H9 (cell line): ENCODE measurements at regions not wholly inside any gene's neighbourhood (a gene's known extent, or its start where the extent isn't known, plus 50 kb on each side); places are given as distances from the start of the nearest gene placed in this dataset.

Source experiments
- DNase-seq: peaks from one replicate; pipeline ENCODE4 v3.0.0-alpha.2; 2017
- H2AFZ ChIP-seq: one replicate; pipeline ENCODE4 v1.6.1; 2013; ENCODE audit warnings: mild to moderate bottlenecking, low read length, control low read depth, moderate library complexity
- H2AK5ac ChIP-seq: 2 replicates; pipeline ENCODE4 v1.6.1; 2013; ENCODE audit warnings: low read length, control low read depth, mixed read lengths; ENCODE audit not compliant: insufficient read length
- H2BK120ac ChIP-seq: one replicate; pipeline ENCODE4 v1.6.1; 2013; ENCODE audit warnings: low read depth, mild to moderate bottlenecking, low read length, control low read depth, inconsistent platforms; ENCODE audit not compliant: poor library complexity, severe bottlenecking
- H2BK12ac ChIP-seq: 2 replicates; pipeline ENCODE4 v1.6.1; 2013; ENCODE audit warnings: low read length, control low read depth, mixed read lengths, low read depth; ENCODE audit not compliant: insufficient read length
- H2BK15ac ChIP-seq: 2 replicates; pipeline ENCODE4 v1.6.1; 2013; ENCODE audit warnings: low read depth, low read length, control low read depth
- H2BK20ac ChIP-seq: one replicate; pipeline ENCODE4 v1.6.1; 2013; ENCODE audit warnings: low read depth, mild to moderate bottlenecking, low read length, control low read depth, inconsistent platforms; ENCODE audit not compliant: poor library complexity, severe bottlenecking
- H2BK5ac ChIP-seq: 2 replicates; pipeline ENCODE4 v1.6.1; 2013; ENCODE audit warnings: low read length, control low read depth, mixed read lengths; ENCODE audit not compliant: insufficient read length
- H3K14ac ChIP-seq: 2 replicates; pipeline ENCODE4 v1.6.1; 2013; ENCODE audit warnings: low read length, control low read depth; ENCODE audit not compliant: insufficient read depth
- H3K18ac ChIP-seq: 2 replicates; pipeline ENCODE4 v1.6.1; 2013; ENCODE audit warnings: low read depth, mild to moderate bottlenecking, mixed read lengths, low read length, control low read depth; ENCODE audit not compliant: insufficient read length
- H3K23ac ChIP-seq: 2 replicates; pipeline ENCODE4 v1.6.1; 2013; ENCODE audit warnings: low read length, control low read depth, mixed read lengths, low read depth; ENCODE audit not compliant: insufficient read length
- H3K23me2 ChIP-seq: 2 replicates; pipeline ENCODE4 v1.6.1; 2013; ENCODE audit warnings: low read depth, mild to moderate bottlenecking, mixed read lengths, low read length, control low read depth; ENCODE audit not compliant: insufficient read length, poor library complexity, severe bottlenecking
- H3K27ac ChIP-seq: 2 replicates; pipeline ENCODE4 v1.5.1; 2013; ENCODE audit warnings: low read length, control low read depth, mixed read lengths, low read depth; ENCODE audit not compliant: insufficient read length
- H3K27me3 ChIP-seq: 2 replicates; pipeline ENCODE4 v1.6.1; 2013; ENCODE audit warnings: low read length, control low read depth, inconsistent platforms; ENCODE audit not compliant: insufficient read depth
- H3K4ac ChIP-seq: 2 replicates; pipeline ENCODE4 v1.6.1; 2013; ENCODE audit warnings: low read depth, mild to moderate bottlenecking, control low read depth, inconsistent platforms, low read length, moderate library complexity
- H3K4me1 ChIP-seq: 2 replicates; pipeline ENCODE4 v1.6.1; 2013; ENCODE audit warnings: low read length, control low read depth, inconsistent platforms; ENCODE audit not compliant: insufficient read depth
- H3K4me2 ChIP-seq: 2 replicates; pipeline ENCODE4 v1.6.1; 2013; ENCODE audit warnings: low read length, control low read depth, mixed read lengths; ENCODE audit not compliant: insufficient read length, insufficient read depth
- H3K56ac ChIP-seq: 2 replicates; pipeline ENCODE4 v1.6.1; 2013; ENCODE audit warnings: low read depth, mild to moderate bottlenecking, mixed read lengths, low read length, control low read depth; ENCODE audit not compliant: insufficient read length
- H3K79me1 ChIP-seq: 2 replicates; pipeline ENCODE4 v1.6.1; 2013; ENCODE audit warnings: low read depth, mild to moderate bottlenecking, moderate library complexity, low read length, control low read depth, inconsistent platforms; ENCODE audit not compliant: insufficient read depth, poor library complexity, severe bottlenecking
- H3K79me2 ChIP-seq: 2 replicates; pipeline ENCODE4 v1.6.1; 2013; ENCODE audit warnings: low read length, control low read depth, inconsistent platforms; ENCODE audit not compliant: insufficient read depth
- H3K9ac ChIP-seq: 2 replicates; pipeline ENCODE4 v1.6.1; 2013; ENCODE audit warnings: low read length, control low read depth, mixed read lengths; ENCODE audit not compliant: insufficient read length; ENCODE audit errors: extremely low read depth
- H3K9me3 ChIP-seq: one replicate; pipeline ENCODE4 v1.6.1; 2013; ENCODE audit warnings: low read depth, low read length, inconsistent platforms; ENCODE audit not compliant: control insufficient read depth
- H3T11ph ChIP-seq: one replicate; pipeline ENCODE4 v1.6.1; 2013; ENCODE audit warnings: mild to moderate bottlenecking, low read length, control low read depth, inconsistent platforms
- H4K20me1 ChIP-seq: one replicate; pipeline ENCODE4 v1.6.1; 2013; ENCODE audit not compliant: control insufficient read depth, insufficient read length, insufficient read depth
- H4K5ac ChIP-seq: 2 replicates; pipeline ENCODE4 v1.6.1; 2013; ENCODE audit warnings: low read depth, mild to moderate bottlenecking, mixed read lengths, low read length, control low read depth; ENCODE audit not compliant: insufficient read length
- H4K8ac ChIP-seq: replicated peaks from 2 replicates; pipeline ENCODE4 v1.6.1; 2013; ENCODE audit warnings: low read length, control low read depth, mixed read lengths, low read depth; ENCODE audit not compliant: insufficient read length
- H4K91ac ChIP-seq: 2 replicates; pipeline ENCODE4 v1.6.1; 2013; ENCODE audit warnings: low read depth, mild to moderate bottlenecking, moderate library complexity, mixed read lengths, low read length, control low read depth; ENCODE audit not compliant: insufficient read length
- H3K27ac Mint-ChIP-seq, 3 experiments: 2 replicates in 2 of 3; 3 replicates in 1 of 3; pipeline ENCODE4 v1.8.0; 2020 to 2021; ENCODE audit warnings: mixed read lengths in 3 of 3, mild to moderate bottlenecking in 1 of 3, moderate library complexity in 1 of 3
- H3K27me3 Mint-ChIP-seq: 2 replicates; pipeline ENCODE4 v1.8.0; 2021; ENCODE audit warnings: low read depth, mild to moderate bottlenecking, moderate library complexity, mixed read lengths
- H3K36me3 Mint-ChIP-seq, 3 experiments: 2 replicates in 2 of 3; 3 replicates in 1 of 3; pipeline ENCODE4 v1.8.0; 2020 to 2021; ENCODE audit warnings: low read depth in 3 of 3, mixed read lengths in 3 of 3; ENCODE audit not compliant: insufficient read depth in 1 of 3
- H3K4me1 Mint-ChIP-seq, 2 experiments: 2 replicates each; pipeline ENCODE4 v1.8.0; 2020; ENCODE audit warnings: mixed read lengths in 2 of 2
- H3K4me3 Mint-ChIP-seq, 2 experiments: 2 replicates in 1 of 2; 3 replicates in 1 of 2; pipeline ENCODE4 v1.8.0; 2020 to 2021; ENCODE audit warnings: mild to moderate bottlenecking in 2 of 2, mixed read lengths in 2 of 2, moderate library complexity in 1 of 2
- H3K9me3 Mint-ChIP-seq, 2 experiments: 2 replicates in 1 of 2; 3 replicates in 1 of 2; pipeline ENCODE4 v1.8.0; 2020; ENCODE audit warnings: mild to moderate bottlenecking in 2 of 2, mixed read lengths in 2 of 2, moderate library complexity in 1 of 2
- CTCF ChIP-seq: fragments of 200-600 bp; sonication (generic); conservative IDR thresholded peaks from 3 replicates; pipeline ENCODE4 v1.8.0; 2021; ENCODE audit warnings: antibody characterized with exemption, mild to moderate bottlenecking
- WGBS: extraction: QIAGEN DNeasy Blood & Tissue Kit; methylation state at CpG from one replicate; pipeline ENCODE4 v1.1.7; 2013; ENCODE audit warnings: missing lambda C conversion rate, low lambda C conversion rate, mixed read lengths; ENCODE audit not compliant: insufficient read length; ENCODE audit errors: extremely low coverage; 5-methylcytosine and 5-hydroxymethylcytosine counted together

GRCh38 chr2:4483050-4483449, 779.7 kb downstream of the DCDC2C start:
- Mint-ChIP-seq H3K36me3 (peaks cover 13 to 39% (median 32%) of the 10 kb centered on the region in 3 experiments), H3K4me3 (no peak overlapping the region), H3K27ac (no peak overlapping the region), H3K27me3 (no peaks in the 10 kb centered on the region; the same call in 1 of the 2 replicates), H3K4me1 (no peaks in the 10 kb centered on the region; a peak in 1 of 4 replicates), H3K9me3 (peaks cover 30 to 40% of the 10 kb centered on the region in 2 experiments)
- H2BK15ac ChIP-seq: no peak overlapping the region
- H3K79me2 ChIP-seq: no peaks in the 10 kb centered on the region
- no peak overlapping the region for H2AK5ac ChIP-seq
- H2BK5ac ChIP-seq: no peak overlapping the region
- H4K20me1 ChIP-seq: no peaks in the 10 kb centered on the region
- no peak overlapping the region for H3K14ac ChIP-seq
- no peak overlapping the region for H3K23ac ChIP-seq
- no peak overlapping the region for H3K4me2 ChIP-seq
- no peak overlapping the region for H3K18ac ChIP-seq
- H3K9ac ChIP-seq: no peak overlapping the region
- WGBS: no CpG with 5 or more reads among the region's 3 CpGs
- DNase-seq: no peak
- no peak for TF ChIP-seq CTCF
- H3K23me2 ChIP-seq: no peaks in the 10 kb centered on the region
- no peak overlapping the region for H2AFZ ChIP-seq
- no peaks in the 10 kb centered on the region for H3K4me1 ChIP-seq
- H4K5ac ChIP-seq: no peak overlapping the region
- H2BK120ac ChIP-seq: no peak overlapping the region
- H3K4ac ChIP-seq: no peak overlapping the region
- H3T11ph ChIP-seq: no peak overlapping the region
- H4K91ac ChIP-seq: no peak overlapping the region
- H3K27ac ChIP-seq: no peak overlapping the region
- H3K9me3 ChIP-seq: peaks cover 13% of the 10 kb centered on the region
- no peak overlapping the region for H3K56ac ChIP-seq
- no peak overlapping the region for H4K8ac ChIP-seq
- no peak overlapping the region for H2BK20ac ChIP-seq
- H3K27me3 ChIP-seq: no peaks in the 10 kb centered on the region
- H2BK12ac ChIP-seq: no peak overlapping the region
- H3K79me1 ChIP-seq: no peaks in the 10 kb centered on the region
